ENCODE measurements at regions not wholly inside any gene's neighbourhood (a gene's known extent, or its start where the extent isn't known, plus 50 kb on each side); places are given as distances from the start of the nearest gene placed in this dataset.
"Not testable (repeated sequence)": the region's sequence is repeated elsewhere in the genome, so short reads cannot be mapped to it uniquely, and the experiment has no call there.

GRCh38 chr5:39639618-39640089, 214.9 kb upstream of the DAB2 start:
- in situ Hi-C loops (cut with HindIII; ENCODE audit: low sequenced_read_pairs), result no loop called here

GRCh38 chr5:39638813-39639212, 214.0 kb upstream of the DAB2 start:
- in situ Hi-C loops (cut with HindIII; ENCODE audit: low sequenced_read_pairs), result no loop called here

GRCh38 chr5:39633057-39633456, 208.3 kb upstream of the DAB2 start:
- in situ Hi-C loops (cut with HindIII; ENCODE audit: low sequenced_read_pairs), result no loop called here

GRCh38 chr5:39631958-39632357, 207.2 kb upstream of the DAB2 start:
- in situ Hi-C loops (cut with HindIII; ENCODE audit: low sequenced_read_pairs), result no loop called here

GRCh38 chr5:39629946-39630345, 205.2 kb upstream of the DAB2 start:
- in situ Hi-C loops (cut with HindIII; ENCODE audit: low sequenced_read_pairs), result no loop called here

- in situ Hi-C loops (cut with HindIII; ENCODE audit: low sequenced_read_pairs), result no loop called here
These were observed 203.6 kb upstream of the DAB2 start for GRCh38 chr5:39628348-39628747.

- in situ Hi-C loops (cut with HindIII; ENCODE audit: low sequenced_read_pairs), result no loop called here
These were observed 200.1 kb upstream of the DAB2 start for GRCh38 chr5:39624890-39625289.

GRCh38 chr5:39624268-39624886, 199.6 kb upstream of the DAB2 start:
- in situ Hi-C loops (cut with HindIII; ENCODE audit: low sequenced_read_pairs), result no loop called here

GRCh38 chr5:39623291-39623865, 198.6 kb upstream of the DAB2 start:
- in situ Hi-C loops (cut with HindIII; ENCODE audit: low sequenced_read_pairs), result no loop called here

- in situ Hi-C loops (cut with HindIII; ENCODE audit: low sequenced_read_pairs), result no loop called here
These were observed 197.5 kb upstream of the DAB2 start for GRCh38 chr5:39622281-39622680.

- in situ Hi-C loops (cut with HindIII; ENCODE audit: low sequenced_read_pairs), result no loop called here
These were observed 194.5 kb upstream of the DAB2 start for GRCh38 chr5:39619168-39619818.

GRCh38 chr5:39618391-39618790, 193.6 kb upstream of the DAB2 start:
- in situ Hi-C loops (cut with HindIII; ENCODE audit: low sequenced_read_pairs), result no loop called here

GRCh38 chr5:39616131-39616530, 191.4 kb upstream of the DAB2 start:
- in situ Hi-C loops (cut with HindIII; ENCODE audit: low sequenced_read_pairs), result no loop called here

GRCh38 chr5:39611076-39611475, 186.3 kb upstream of the DAB2 start:
- in situ Hi-C loops (cut with HindIII; ENCODE audit: low sequenced_read_pairs), result not testable (repeated sequence)

GRCh38 chr5:39608024-39608423, 183.2 kb upstream of the DAB2 start:
- in situ Hi-C loops (cut with HindIII; ENCODE audit: low sequenced_read_pairs), result no loop called here

- in situ Hi-C loops (cut with HindIII; ENCODE audit: low sequenced_read_pairs), result no loop called here
These were observed 181.8 kb upstream of the DAB2 start for GRCh38 chr5:39606591-39606990.

- in situ Hi-C loops (cut with HindIII; ENCODE audit: low sequenced_read_pairs), result no loop called here
These were observed 181.1 kb upstream of the DAB2 start for GRCh38 chr5:39605588-39606575.

- in situ Hi-C loops (cut with HindIII; ENCODE audit: low sequenced_read_pairs), result no loop called here
These were observed 180.4 kb upstream of the DAB2 start for GRCh38 chr5:39605145-39605544.

- in situ Hi-C loops (cut with HindIII; ENCODE audit: low sequenced_read_pairs), result no loop called here
These were observed 179.7 kb upstream of the DAB2 start for GRCh38 chr5:39604491-39604890.

GRCh38 chr5:39599721-39600431, 175.1 kb upstream of the DAB2 start:
- in situ Hi-C loops (cut with HindIII; ENCODE audit: low sequenced_read_pairs), result no loop called here

Measured in DLD1 (cell line).